ENCODE measurements at regions not wholly inside any gene's neighbourhood (a gene's known extent, or its start where the extent isn't known, plus 50 kb on each side); places are given as distances from the start of the nearest gene placed in this dataset.
"Not testable (repeated sequence)": the region's sequence is repeated elsewhere in the genome, so short reads cannot be mapped to it uniquely, and the experiment has no call there.

DNA sequence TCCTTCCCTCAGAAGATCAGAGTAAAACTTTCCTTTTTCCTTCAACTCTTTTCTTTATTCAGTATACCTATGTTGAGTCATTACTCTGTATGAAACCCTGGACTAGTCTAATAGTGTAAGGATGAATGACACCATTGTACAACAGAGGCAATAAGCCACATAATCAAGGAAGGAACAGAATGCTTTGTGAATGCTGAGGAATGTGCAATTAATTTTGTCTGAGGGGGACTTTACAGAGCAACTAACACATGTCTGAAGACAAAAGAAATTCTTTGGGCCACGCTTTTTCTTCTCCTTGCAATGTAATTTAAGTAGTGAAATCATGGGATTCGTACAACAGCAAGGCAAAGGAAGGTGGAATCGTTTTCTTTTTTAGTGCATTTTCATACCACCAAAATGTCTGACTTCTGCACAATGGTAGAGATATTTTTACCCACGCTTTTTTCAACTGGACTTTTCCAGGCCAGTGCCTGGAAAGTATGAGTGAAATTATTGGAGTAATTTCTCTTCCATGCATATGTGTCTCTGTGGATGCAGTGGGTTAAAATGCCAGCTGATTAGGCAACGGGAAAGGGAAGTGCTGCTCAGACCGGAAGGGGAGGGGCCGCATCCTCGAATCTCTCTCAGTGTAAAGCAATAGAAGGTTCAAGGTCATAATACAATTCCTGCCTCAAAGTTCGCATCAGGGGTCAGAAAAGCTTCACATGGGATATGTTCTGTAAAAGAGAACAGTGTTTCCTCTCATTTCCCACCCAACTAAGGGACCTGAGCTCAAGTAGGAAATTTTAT is 89.9 kb upstream of the MTHFD1L start:
- no peak for DNase-seq

DNA sequence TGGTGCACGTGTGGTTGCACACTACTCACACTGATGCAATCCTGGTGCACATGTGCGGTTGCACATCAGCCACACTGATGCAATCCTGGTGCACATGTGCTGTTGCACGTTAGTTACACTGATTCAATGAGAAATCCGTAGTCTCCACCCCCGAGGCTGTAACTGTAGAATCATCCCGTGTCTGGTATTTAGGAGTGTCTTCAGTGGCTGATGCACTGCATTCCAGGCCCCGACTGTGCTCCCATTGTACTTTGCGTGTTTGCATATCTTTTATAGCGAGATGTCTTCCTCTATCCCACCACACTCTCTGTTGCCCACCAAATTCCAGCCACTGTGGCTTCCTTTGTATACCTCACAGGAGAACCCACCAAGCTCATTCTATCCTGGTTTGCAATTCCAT is 87.8 kb upstream of the MTHFD1L start:
- DNase-seq, result no peak

DNA sequence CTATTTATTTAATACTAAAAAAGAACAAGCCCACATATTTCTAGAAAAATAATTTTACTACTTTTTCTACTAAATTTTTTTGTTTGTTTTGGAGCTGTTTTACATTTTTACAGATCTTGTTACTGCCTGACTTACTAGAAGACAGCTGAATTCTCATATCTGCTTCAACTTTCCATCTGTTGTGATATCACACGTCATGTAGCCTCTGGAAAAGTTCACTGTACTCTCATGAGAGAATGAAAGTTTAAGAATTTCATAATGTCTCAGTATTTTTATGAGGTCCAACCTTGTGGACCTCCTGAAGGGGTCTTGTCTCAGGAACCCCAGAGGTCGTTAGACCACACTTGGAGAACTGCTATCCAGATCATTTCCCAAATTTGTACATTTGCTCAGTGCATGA is 81.7 kb upstream of the MTHFD1L start:
- no peak for DNase-seq

DNA sequence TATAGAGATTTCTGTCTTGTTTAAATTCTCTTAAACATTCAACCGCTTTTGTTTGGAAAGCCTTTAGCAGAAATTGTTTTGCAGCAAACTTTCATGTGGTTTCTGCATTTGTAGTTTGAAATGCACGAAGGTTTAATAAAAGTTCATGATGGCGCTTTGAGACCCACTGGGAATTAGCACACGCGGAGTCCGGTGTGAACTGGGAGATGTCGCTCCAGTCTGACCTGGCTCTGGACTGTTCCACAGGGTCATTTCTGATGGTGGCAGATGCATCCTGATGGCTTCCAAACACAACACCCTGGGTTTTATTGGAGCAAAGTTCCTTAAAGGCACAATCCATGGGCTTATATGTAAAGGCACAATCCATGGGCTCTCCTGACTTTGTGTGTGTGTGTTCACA is 78.1 kb upstream of the MTHFD1L start:
- no peak for DNase-seq

DNA sequence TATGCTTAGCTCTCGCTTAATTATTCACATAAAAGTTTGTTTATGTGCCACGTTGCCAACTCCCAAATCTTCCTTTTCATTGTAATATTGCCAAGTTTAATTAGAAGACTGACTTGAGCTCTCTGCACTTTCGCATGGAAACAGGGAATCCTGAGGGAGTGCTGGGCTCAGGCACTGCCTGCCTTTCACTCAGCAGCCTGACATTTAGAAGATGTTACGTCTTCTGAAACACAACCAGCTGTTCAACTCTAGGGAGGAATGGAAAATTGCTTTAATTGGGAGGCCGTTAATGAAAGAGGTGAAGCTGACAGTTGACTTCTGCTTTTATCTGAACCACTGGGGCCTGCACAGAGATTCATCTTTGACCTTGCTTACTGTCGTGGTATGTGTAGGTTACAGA is 77.4 kb upstream of the MTHFD1L start:
- no peak for DNase-seq

GRCh38 chr6:150789906-150790305 is 75.6 kb upstream of the MTHFD1L start:
- DNase-seq, result not testable (repeated sequence)

- no peak for DNase-seq
Observed at GRCh38 chr6:150791717-150792116, 73.8 kb upstream of the MTHFD1L start.

DNA sequence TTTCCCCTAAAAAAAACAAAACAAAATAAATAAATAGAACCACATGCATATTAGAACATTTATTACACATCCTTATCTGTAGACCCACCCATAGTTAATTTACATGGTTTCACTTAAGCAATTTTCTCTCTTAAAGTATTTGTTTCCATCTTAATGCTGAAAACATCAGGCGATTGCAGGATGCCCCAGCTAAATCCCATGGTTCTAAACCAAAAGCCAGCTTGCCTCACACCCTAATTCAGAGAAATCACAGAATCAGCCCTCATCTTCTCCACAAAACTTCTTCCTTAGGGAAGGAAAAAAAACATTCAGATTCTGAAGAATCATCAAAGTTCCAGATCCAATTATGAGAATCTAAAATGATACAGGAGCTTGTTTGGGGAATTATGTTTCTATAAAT is 67.6 kb upstream of the MTHFD1L start:
- DNase-seq, result no peak

DNA sequence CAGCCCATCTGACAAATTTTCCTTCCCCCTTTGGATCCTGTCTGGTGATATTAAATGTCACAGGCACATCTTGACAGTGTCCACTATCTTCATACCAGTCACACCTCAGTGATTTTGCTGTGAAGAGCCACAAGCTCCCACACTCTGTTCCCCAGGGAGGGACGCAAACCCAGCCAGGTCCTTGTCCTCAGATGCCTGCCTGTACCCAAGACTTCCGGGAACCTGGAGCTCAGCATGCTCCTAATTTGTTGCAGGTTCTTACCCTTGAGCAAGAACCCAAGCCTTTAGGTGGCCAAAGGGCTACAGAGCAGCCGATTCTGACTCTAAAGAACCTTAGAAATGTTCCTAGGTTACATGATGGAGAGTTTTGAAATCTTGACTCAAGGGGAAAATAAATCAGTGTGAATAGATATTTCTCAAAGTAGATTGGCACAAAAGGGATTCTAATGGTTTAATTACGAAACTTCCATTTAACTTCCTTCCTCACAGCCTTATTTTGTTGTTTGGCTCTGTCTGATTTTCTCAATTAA is 66.2 kb upstream of the MTHFD1L start:
- DNase-seq, result no peak

DNA sequence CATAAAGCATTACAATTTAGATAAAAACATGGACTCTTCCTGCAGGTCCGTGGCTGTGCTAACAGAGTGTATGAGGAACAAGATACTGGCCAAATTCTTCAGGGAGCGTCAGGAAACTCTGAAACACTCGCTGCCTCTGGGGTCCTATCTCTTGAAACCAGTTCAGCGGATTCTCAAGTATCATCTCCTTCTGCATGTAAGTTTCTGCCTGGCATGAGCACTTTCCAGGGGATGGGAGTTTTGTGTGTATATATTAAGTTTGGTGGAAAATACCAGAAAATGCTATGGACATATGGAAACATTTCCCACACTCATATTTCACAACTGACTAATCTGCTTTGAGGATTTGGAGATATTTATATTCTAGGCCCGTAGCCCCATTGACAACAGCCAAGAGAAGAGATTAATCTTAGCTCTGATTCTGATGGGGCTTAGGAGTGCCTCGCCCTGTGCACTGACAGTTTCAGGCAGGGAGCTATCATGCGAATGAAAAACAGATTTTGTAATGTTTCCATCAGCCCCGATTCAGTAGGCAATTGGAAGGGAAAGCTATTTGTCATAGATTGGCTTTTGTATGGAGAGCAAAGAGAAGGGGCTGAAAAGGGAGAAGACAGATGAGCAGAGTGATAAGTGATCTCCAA is 64.7 kb upstream of the MTHFD1L start:
- no peak for DNase-seq

DNA sequence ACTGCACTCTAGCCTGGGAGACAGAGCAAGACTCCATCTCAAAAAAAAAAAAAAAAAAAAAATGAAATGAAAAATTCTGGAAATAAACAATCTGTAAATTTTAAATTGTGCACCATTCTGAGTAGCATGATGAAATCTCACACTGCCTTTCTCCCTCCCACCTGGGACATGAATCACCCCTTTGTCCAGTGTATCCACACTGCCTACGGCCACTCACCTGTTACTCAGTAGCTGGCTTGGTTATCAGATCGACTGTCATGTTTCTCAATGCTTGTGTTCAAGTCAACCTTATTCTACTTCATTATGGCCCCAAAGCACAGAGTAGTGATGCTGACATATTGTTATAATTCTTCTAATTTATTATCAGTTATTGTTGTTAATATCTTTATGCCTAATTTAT is 58.7 kb upstream of the MTHFD1L start:
- no peak for DNase-seq

- peak in 2 of 5 experiments; percentile 11 to 29 for DNase-seq
Observed at GRCh38 chr6:150813319-150813992, 52.0 kb upstream of the MTHFD1L start.

DNA sequence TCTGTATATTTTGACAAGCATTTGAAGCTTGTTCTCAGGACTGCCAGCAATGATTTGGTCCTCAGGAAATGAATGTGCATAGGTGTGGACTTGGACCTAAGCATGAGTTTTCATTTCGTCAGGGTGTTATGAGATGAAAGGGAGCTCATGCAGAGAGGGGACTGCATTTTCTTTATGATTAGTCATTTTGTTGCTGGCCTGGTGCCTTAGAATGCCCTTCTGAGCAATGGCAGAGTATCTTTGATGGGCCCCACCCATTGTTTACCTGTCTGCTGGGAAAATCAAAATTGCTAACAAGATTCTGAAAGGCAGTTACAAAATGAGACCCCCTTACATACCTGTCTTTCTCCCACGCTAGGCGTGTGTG is 51.5 kb upstream of the MTHFD1L start:
- DNase-seq, result peak in 1 of 5 experiments; percentile 15
